Transverse colon (tissue), 4 donors: ENCODE measurements at regions not wholly inside any gene's neighbourhood (a gene's known extent, or its start where the extent isn't known, plus 50 kb on each side); places are given as distances from the start of the nearest gene placed in this dataset.

Source experiments
- CTCF ChIP-seq, 5 experiments: fragments of 200-600 bp in 3 of 5; fragments of 450-650 bp in 2 of 5; sonication (generic) in 3 of 5; IDR thresholded peaks; 1 replicate in 2 of 5; 2 replicates in 3 of 5; pipeline ENCODE4 v1.5.1; 2016 to 2017; ENCODE audit warnings: antibody characterized with exemption in 5 of 5, inconsistent platforms in 3 of 5, mild to moderate bottlenecking in 2 of 5, moderate library complexity in 1 of 5
- EP300 ChIP-seq: sonication (generic); formaldehyde crosslinking; IDR thresholded peaks from one replicate; pipeline ENCODE4 v1.6.1; 2017; ENCODE audit warnings: antibody characterized with exemption, low read depth
- POLR2A ChIP-seq: fragments of 450-650 bp; IDR thresholded peaks from one replicate; pipeline ENCODE4 v1.6.1; 2016; ENCODE audit warnings: antibody characterized with exemption, mild to moderate bottlenecking, moderate library complexity
- POLR2AphosphoS5 ChIP-seq, 3 donors: sonication (generic); formaldehyde crosslinking; IDR thresholded peaks; one replicate each; pipeline ENCODE4 v1.6.1; 2016; ENCODE audit warnings: antibody characterized with exemption in 3 of 3

- TF ChIP-seq CTCF (IDR thresholded peaks at IDR 0.05) (no peak), POLR2A (no peak), EP300 (no peak), POLR2AphosphoS5 (IDR thresholded peaks at IDR 0.05) (no peak)
These were observed 111.6 kb upstream of the FNDC3A start for GRCh38 chr13:48864100-48864499.
